GM18520 (cell line): ENCODE measurements at regions not wholly inside any gene's neighbourhood (a gene's known extent, or its start where the extent isn't known, plus 50 kb on each side); places are given as distances from the start of the nearest gene placed in this dataset.

Experiments used
- ATAC-seq: cut with Tn5 transposase; IDR thresholded peaks from one replicate; pipeline ENCODE4 v1.9.1; 2021; ENCODE audit not compliant: unreplicated experiment

GRCh38 chr2:19045151-19045550 lies 313.3 kb downstream of the OSR1 start:
- no peak for ATAC-seq

GRCh38 chr2:19043893-19044292 lies 314.5 kb downstream of the OSR1 start:
- no peak for ATAC-seq

GRCh38 chr2:19041434-19042041 lies 316.9 kb downstream of the OSR1 start:
- ATAC-seq = no peak

- no peak for ATAC-seq
These were observed 320.1 kb downstream of the OSR1 start for GRCh38 chr2:19038071-19039015.

GRCh38 chr2:19036091-19036490 lies 322.3 kb downstream of the OSR1 start:
- ATAC-seq = no peak

GRCh38 chr2:19035238-19035637 lies 323.2 kb downstream of the OSR1 start:
- no peak for ATAC-seq

- no peak for ATAC-seq
These were observed 325.2 kb downstream of the OSR1 start for GRCh38 chr2:19033240-19033639.

GRCh38 chr2:19031642-19032041 lies 326.8 kb downstream of the OSR1 start:
- ATAC-seq = no peak

GRCh38 chr2:19029655-19030054 lies 328.8 kb downstream of the OSR1 start:
- ATAC-seq = no peak

GRCh38 chr2:19028587-19029375 lies 329.6 kb downstream of the OSR1 start:
- no peak for ATAC-seq

- ATAC-seq = no peak
These were observed 330.8 kb downstream of the OSR1 start for GRCh38 chr2:19027626-19028025.

- ATAC-seq = no peak
These were observed 332.2 kb downstream of the OSR1 start for GRCh38 chr2:19026261-19026660.

- no peak for ATAC-seq
These were observed 336.1 kb downstream of the OSR1 start for GRCh38 chr2:19022334-19022733.

GRCh38 chr2:19021721-19022120 lies 336.7 kb downstream of the OSR1 start:
- ATAC-seq = no peak

GRCh38 chr2:19021100-19021476 lies 337.3 kb downstream of the OSR1 start:
- no peak for ATAC-seq

GRCh38 chr2:19020144-19021099 lies 338.0 kb downstream of the OSR1 start:
- ATAC-seq = no peak

- no peak for ATAC-seq
These were observed 348.9 kb downstream of the OSR1 start for GRCh38 chr2:19009510-19009909.

- no peak for ATAC-seq
These were observed 354.9 kb downstream of the OSR1 start for GRCh38 chr2:19003554-19003953.

GRCh38 chr2:19000776-19001175 lies 357.6 kb downstream of the OSR1 start:
- no peak for ATAC-seq

- no peak for ATAC-seq
These were observed 359.2 kb downstream of the OSR1 start for GRCh38 chr2:18999198-18999597.

GRCh38 chr2:18998491-18998890 lies 359.9 kb downstream of the OSR1 start:
- ATAC-seq = no peak
